ENCODE measurements at regions not wholly inside any gene's neighbourhood (a gene's known extent, or its start where the extent isn't known, plus 50 kb on each side); places are given as distances from the start of the nearest gene placed in this dataset.
"Not testable (repeated sequence)": the region's sequence is repeated elsewhere in the genome, so short reads cannot be mapped to it uniquely, and the experiment has no call there.

DNA sequence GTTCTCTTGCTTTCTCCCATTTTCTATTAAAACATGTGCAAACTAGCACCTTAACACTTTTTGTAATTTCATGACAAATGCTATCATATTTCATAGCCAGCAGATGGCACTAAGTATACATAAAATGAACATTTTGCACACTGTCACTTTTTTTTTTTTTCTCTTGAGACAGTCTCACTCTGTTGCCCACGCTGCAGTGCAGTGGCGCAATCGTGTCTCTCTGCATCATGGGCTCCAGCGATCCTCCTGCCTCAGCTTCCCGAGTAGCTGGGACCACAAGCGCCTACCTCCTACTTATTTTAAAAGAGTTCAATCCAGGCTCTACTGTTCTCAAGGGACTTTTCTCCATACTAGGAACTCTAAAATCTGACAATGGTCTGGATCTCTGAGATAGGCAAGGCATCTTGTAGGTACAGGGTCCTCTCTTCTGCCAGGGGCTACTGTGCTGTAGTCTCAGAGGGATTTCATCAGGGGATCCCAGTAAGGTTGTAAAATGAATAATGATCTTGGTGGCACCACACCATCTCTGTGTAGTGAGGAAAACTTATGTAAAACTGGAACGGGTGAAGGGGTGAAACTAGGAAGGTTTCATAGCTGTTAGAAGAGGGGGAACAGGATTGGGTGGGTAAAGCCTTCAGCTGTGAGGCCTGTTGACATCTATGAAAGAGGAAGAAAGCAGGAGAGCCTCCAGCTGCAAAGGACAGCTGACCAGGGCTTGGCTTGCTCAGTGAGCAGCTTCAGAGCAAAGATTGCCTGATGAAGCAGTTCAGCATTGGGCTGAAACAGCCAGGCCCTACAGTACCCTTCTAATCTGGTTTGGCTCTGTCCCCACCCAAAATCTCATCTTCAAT lies 196.9 kb downstream of the AVL9 start:
- H3K36me3 ChIP-seq (ENCODE audit: control insufficient read depth in 4 of 4, insufficient read depth in 3 of 4, low read depth in 1 of 4, low read length in 3 of 4); DNase-seq (ENCODE audit: low spot score); H3K27me3 ChIP-seq (ENCODE audit: control insufficient read depth in 4 of 4, insufficient read depth in 4 of 4, low read length in 3 of 4); H3K4me3 ChIP-seq (ENCODE audit: low read depth in 1 of 3, low read length in 3 of 3); H3K9me3 ChIP-seq (ENCODE audit: control insufficient read depth in 4 of 4, low read length in 3 of 4); H3K4me1 ChIP-seq (ENCODE audit: control insufficient read depth in 4 of 4, insufficient read depth in 4 of 4, low read length in 3 of 4); H3K27ac ChIP-seq (ENCODE audit: low read depth in 1 of 2, low read length in 2 of 2); H3K9ac ChIP-seq (ENCODE audit: low read depth in 1 of 2, low read length in 2 of 2): not testable (repeated sequence)
- TF ChIP-seq RAD21 (IDR thresholded peaks at IDR 0.05) (peak; percentile 61 to 70), CTCF (IDR thresholded peaks at IDR 0.05; ENCODE audit: low read depth, low read length, missing input control) (peak; percentile 13)
- 31% methylated on average over 7 of the region's 7 CpGs for WGBS

DNA sequence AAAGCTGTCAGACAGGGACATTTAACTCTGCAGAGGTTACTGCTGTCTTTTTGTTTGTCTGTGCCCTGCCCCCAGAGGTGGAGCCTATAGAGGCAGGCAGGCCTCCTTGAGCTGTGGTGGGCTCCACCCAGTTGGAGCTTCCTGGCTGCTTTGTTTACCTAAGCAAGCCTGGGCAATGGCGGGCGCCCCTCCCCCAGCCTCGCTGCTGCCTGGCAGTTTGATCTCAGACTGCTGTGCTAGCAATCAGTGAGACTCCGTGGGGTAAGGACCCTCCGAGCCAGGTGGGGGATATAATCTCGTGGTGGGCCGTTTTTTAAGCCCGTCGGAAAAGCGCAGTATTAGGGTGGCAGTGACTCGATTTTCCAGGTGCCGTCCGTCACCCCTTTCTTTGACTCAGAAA lies 192.8 kb downstream of the AVL9 start:
- WGBS, result 95% methylated on average over 13 of the region's 13 CpGs
- not testable (repeated sequence) for H3K9me3 ChIP-seq (ENCODE audit: control insufficient read depth in 4 of 4, low read length in 3 of 4); DNase-seq (ENCODE audit: low spot score)

DNA sequence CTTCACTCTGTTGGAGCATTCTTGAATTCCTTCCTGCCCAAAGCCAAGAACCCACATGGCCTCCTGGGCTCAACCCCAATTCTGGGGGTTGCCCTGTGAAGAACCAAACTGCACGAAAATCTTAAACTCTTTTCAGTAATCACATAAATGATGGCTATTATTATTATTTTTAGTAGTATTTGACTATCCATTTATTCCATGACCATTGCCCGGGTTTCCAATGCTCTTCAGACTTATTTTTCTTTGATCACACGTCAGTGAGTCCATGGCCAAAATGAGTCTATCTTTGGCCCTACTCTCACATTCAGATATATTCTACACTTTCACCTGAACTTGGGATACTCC lies 185.9 kb downstream of the AVL9 start:
- WGBS, result 58% methylated on average over 3 of the region's 3 CpGs
- no peak for TF ChIP-seq RXRA (IDR thresholded peaks at IDR 0.05)
- TF ChIP-seq GABPA (IDR thresholded peaks at IDR 0.05 in 1 of 2, conservative IDR thresholded peaks at IDR 0.05 in 1 of 2), result no peak
- no peak for TF ChIP-seq ATF3 (IDR thresholded peaks at IDR 0.05)
- TF ChIP-seq JUND (IDR thresholded peaks at IDR 0.05), result no peak
- no peak for TF ChIP-seq YY1 (IDR thresholded peaks at IDR 0.05)
- TF ChIP-seq HNF4A (conservative IDR thresholded peaks at IDR 0.05), result no peak
- no peak for TF ChIP-seq RAD21 (IDR thresholded peaks at IDR 0.05)
- TF ChIP-seq REST (IDR thresholded peaks at IDR 0.05), result no peak
- TF ChIP-seq FOXA2 (IDR thresholded peaks at IDR 0.05), result no peak
- no peak for TF ChIP-seq EGR1 (IDR thresholded peaks at IDR 0.05; ENCODE audit: low read depth in 2 of 2)
- TF ChIP-seq CTCF (IDR thresholded peaks at IDR 0.05; ENCODE audit: low read depth, low read length, missing input control), result no peak
- TF ChIP-seq SP1 (IDR thresholded peaks at IDR 0.05), result no peak
- TF ChIP-seq HNF4G (IDR thresholded peaks at IDR 0.05), result no peak
- TF ChIP-seq NR2F2 (IDR thresholded peaks at IDR 0.05), result no peak
- no peak for TF ChIP-seq TAF1 (conservative IDR thresholded peaks at IDR 0.05)
- no peaks in the 10 kb centered on the region for H3K27me3 ChIP-seq (ENCODE audit: control insufficient read depth in 4 of 4, insufficient read depth in 4 of 4, low read length in 3 of 4)
- no peak overlapping the region for H3K9ac ChIP-seq (ENCODE audit: low read depth in 1 of 2, low read length in 2 of 2)
- no peak for DNase-seq (ENCODE audit: low spot score)
- no peak overlapping the region for H3K4me3 ChIP-seq (ENCODE audit: low read depth in 1 of 3, low read length in 3 of 3)
- H3K9me3 ChIP-seq (ENCODE audit: control insufficient read depth in 4 of 4, low read length in 3 of 4), result no peaks in the 10 kb centered on the region
- no peak overlapping the region for H3K27ac ChIP-seq (ENCODE audit: low read depth in 1 of 2, low read length in 2 of 2)
- H3K36me3 ChIP-seq (ENCODE audit: control insufficient read depth in 4 of 4, insufficient read depth in 3 of 4, low read depth in 1 of 4, low read length in 3 of 4), result no peaks in the 10 kb centered on the region
- H3K4me1 ChIP-seq (ENCODE audit: control insufficient read depth in 4 of 4, insufficient read depth in 4 of 4, low read length in 3 of 4), result no peaks in the 10 kb centered on the region

More for the DNA sequence above, 192.8 kb downstream of the AVL9 start:
- not testable (repeated sequence) for H3K27me3 ChIP-seq (ENCODE audit: control insufficient read depth in 4 of 4, insufficient read depth in 4 of 4, low read length in 3 of 4); H3K4me1 ChIP-seq (ENCODE audit: control insufficient read depth in 4 of 4, insufficient read depth in 4 of 4, low read length in 3 of 4); H3K9ac ChIP-seq (ENCODE audit: low read depth in 1 of 2, low read length in 2 of 2); H3K4me3 ChIP-seq (ENCODE audit: low read depth in 1 of 3, low read length in 3 of 3); H3K36me3 ChIP-seq (ENCODE audit: control insufficient read depth in 4 of 4, insufficient read depth in 3 of 4, low read depth in 1 of 4, low read length in 3 of 4); H3K27ac ChIP-seq (ENCODE audit: low read depth in 1 of 2, low read length in 2 of 2)
